Stimulated activated memory B cell treated with anti-CD40 and anti-IgM and Interleukin-4, amounts not matched to agents 10 μg/mL and 1 μg/mL and 100 μg/mL, for 72 hours (primary cell): ENCODE measurements at regions not wholly inside any gene's neighbourhood (a gene's known extent, or its start where the extent isn't known, plus 50 kb on each side); places are given as distances from the start of the nearest gene placed in this dataset.

Source experiments
- ATAC-seq: fragments of 150-1000 bp; cut with Tn5 transposase; 2 replicates; pipeline ENCODE4 v1.10.0; 2021
- H3K27ac Mint-ChIP-seq: one replicate; pipeline ENCODE4 v1.8.0; 2022; ENCODE audit warnings: mild to moderate bottlenecking, mixed read lengths
- H3K27me3 Mint-ChIP-seq: one replicate; pipeline ENCODE4 v1.8.0; 2022; ENCODE audit warnings: mixed read lengths
- H3K36me3 Mint-ChIP-seq: one replicate; pipeline ENCODE4 v1.8.0; 2022; ENCODE audit warnings: mixed read lengths
- H3K4me1 Mint-ChIP-seq: one replicate; pipeline ENCODE4 v1.8.0; 2022; ENCODE audit warnings: mixed read lengths
- H3K4me3 Mint-ChIP-seq: one replicate; pipeline ENCODE4 v1.8.0; 2022; ENCODE audit warnings: mild to moderate bottlenecking, moderate library complexity, mixed read lengths
- H3K9me3 Mint-ChIP-seq: one replicate; pipeline ENCODE4 v1.8.0; 2022; ENCODE audit warnings: mixed read lengths

GRCh38 chr6:168828800-168829199 lies 387.8 kb downstream of the SMOC2 start:
- H3K27me3 Mint-ChIP-seq: no peaks in the 10 kb centered on the region
- no peaks in the 10 kb centered on the region for H3K9me3 Mint-ChIP-seq
- H3K36me3 Mint-ChIP-seq: no peaks in the 10 kb centered on the region
- ATAC-seq: no peak
- no peak overlapping the region for H3K27ac Mint-ChIP-seq
- H3K4me3 Mint-ChIP-seq: no peak overlapping the region
- no peaks in the 10 kb centered on the region for H3K4me1 Mint-ChIP-seq

- Mint-ChIP-seq H3K36me3 (no peaks in the 10 kb centered on the region), H3K4me1 (no peaks in the 10 kb centered on the region), H3K9me3 (no peaks in the 10 kb centered on the region), H3K27ac (no peak overlapping the region), H3K4me3 (no peak overlapping the region), H3K27me3 (no peaks in the 10 kb centered on the region)
- no peak for ATAC-seq
Observed at GRCh38 chr6:168828035-168828434, 387.1 kb downstream of the SMOC2 start.

GRCh38 chr6:168827586-168827871 lies 386.5 kb downstream of the SMOC2 start:
- no peaks in the 10 kb centered on the region for H3K9me3 Mint-ChIP-seq
- H3K27me3 Mint-ChIP-seq: no peaks in the 10 kb centered on the region
- H3K4me1 Mint-ChIP-seq: no peaks in the 10 kb centered on the region
- H3K4me3 Mint-ChIP-seq: no peak overlapping the region
- no peaks in the 10 kb centered on the region for H3K36me3 Mint-ChIP-seq
- ATAC-seq: no peak
- no peak overlapping the region for H3K27ac Mint-ChIP-seq

GRCh38 chr6:168826726-168827585 lies 386.0 kb downstream of the SMOC2 start:
- Mint-ChIP-seq H3K9me3 (no peaks in the 10 kb centered on the region), H3K4me3 (no peak overlapping the region), H3K36me3 (no peaks in the 10 kb centered on the region), H3K4me1 (no peaks in the 10 kb centered on the region), H3K27me3 (no peaks in the 10 kb centered on the region), H3K27ac (no peak overlapping the region)
- no peak for ATAC-seq

GRCh38 chr6:168826078-168826390 lies 385.1 kb downstream of the SMOC2 start:
- H3K9me3 Mint-ChIP-seq: no peaks in the 10 kb centered on the region
- H3K27me3 Mint-ChIP-seq: no peaks in the 10 kb centered on the region
- ATAC-seq: peak; percentile 52
- H3K36me3 Mint-ChIP-seq: no peaks in the 10 kb centered on the region
- H3K4me1 Mint-ChIP-seq: no peaks in the 10 kb centered on the region
- no peak overlapping the region for H3K27ac Mint-ChIP-seq
- no peak overlapping the region for H3K4me3 Mint-ChIP-seq

GRCh38 chr6:168825226-168826077 lies 384.5 kb downstream of the SMOC2 start:
- Mint-ChIP-seq H3K4me1 (no peaks in the 10 kb centered on the region), H3K36me3 (no peaks in the 10 kb centered on the region), H3K27me3 (no peaks in the 10 kb centered on the region), H3K27ac (no peak overlapping the region), H3K4me3 (no peak overlapping the region), H3K9me3 (no peaks in the 10 kb centered on the region)
- peak; percentile 64 for ATAC-seq

GRCh38 chr6:168823397-168824212 lies 382.6 kb downstream of the SMOC2 start:
- H3K9me3 Mint-ChIP-seq: no peaks in the 10 kb centered on the region
- no peak for ATAC-seq
- H3K4me3 Mint-ChIP-seq: no peak overlapping the region
- H3K4me1 Mint-ChIP-seq: no peaks in the 10 kb centered on the region
- H3K27me3 Mint-ChIP-seq: no peaks in the 10 kb centered on the region
- no peaks in the 10 kb centered on the region for H3K36me3 Mint-ChIP-seq
- H3K27ac Mint-ChIP-seq: no peak overlapping the region

- ATAC-seq: no peak
- no peaks in the 10 kb centered on the region for H3K27me3 Mint-ChIP-seq
- no peak overlapping the region for H3K4me3 Mint-ChIP-seq
- no peak overlapping the region for H3K27ac Mint-ChIP-seq
- no peaks in the 10 kb centered on the region for H3K4me1 Mint-ChIP-seq
- no peaks in the 10 kb centered on the region for H3K9me3 Mint-ChIP-seq
- H3K36me3 Mint-ChIP-seq: no peaks in the 10 kb centered on the region
Observed at GRCh38 chr6:168822376-168822775, 381.4 kb downstream of the SMOC2 start.

- Mint-ChIP-seq H3K36me3 (no peaks in the 10 kb centered on the region), H3K9me3 (peaks cover 8% of the 10 kb centered on the region), H3K27ac (no peak overlapping the region), H3K4me1 (no peaks in the 10 kb centered on the region), H3K4me3 (no peak overlapping the region), H3K27me3 (no peaks in the 10 kb centered on the region)
- no peak for ATAC-seq
Observed at GRCh38 chr6:168819546-168819945, 378.6 kb downstream of the SMOC2 start.

GRCh38 chr6:168817558-168818159 lies 376.7 kb downstream of the SMOC2 start:
- Mint-ChIP-seq H3K4me1 (no peaks in the 10 kb centered on the region), H3K9me3 (peaks cover 8% of the 10 kb centered on the region), H3K27me3 (no peaks in the 10 kb centered on the region), H3K4me3 (no peak overlapping the region), H3K36me3 (no peaks in the 10 kb centered on the region), H3K27ac (no peak overlapping the region)
- no peak for ATAC-seq

- Mint-ChIP-seq H3K27ac (no peak overlapping the region), H3K4me3 (no peak overlapping the region), H3K4me1 (no peaks in the 10 kb centered on the region), H3K36me3 (no peaks in the 10 kb centered on the region), H3K27me3 (no peaks in the 10 kb centered on the region), H3K9me3 (peaks cover 8% of the 10 kb centered on the region)
- no peak for ATAC-seq
Observed at GRCh38 chr6:168815229-168815628, 374.2 kb downstream of the SMOC2 start.

- H3K36me3 Mint-ChIP-seq: no peaks in the 10 kb centered on the region
- H3K9me3 Mint-ChIP-seq: peaks cover 6% of the 10 kb centered on the region
- no peak overlapping the region for H3K4me3 Mint-ChIP-seq
- H3K27ac Mint-ChIP-seq: no peak overlapping the region
- no peak for ATAC-seq
- H3K27me3 Mint-ChIP-seq: no peaks in the 10 kb centered on the region
- H3K4me1 Mint-ChIP-seq: no peaks in the 10 kb centered on the region
Observed at GRCh38 chr6:168808232-168808631, 367.2 kb downstream of the SMOC2 start.

GRCh38 chr6:168804331-168804730 lies 363.3 kb downstream of the SMOC2 start:
- Mint-ChIP-seq H3K9me3 (peaks cover 6% of the 10 kb centered on the region), H3K27me3 (no peaks in the 10 kb centered on the region), H3K4me1 (no peaks in the 10 kb centered on the region), H3K4me3 (no peak overlapping the region), H3K27ac (no peak overlapping the region), H3K36me3 (no peaks in the 10 kb centered on the region)
- ATAC-seq: no peak

- no peaks in the 10 kb centered on the region for H3K27me3 Mint-ChIP-seq
- H3K4me1 Mint-ChIP-seq: no peaks in the 10 kb centered on the region
- H3K36me3 Mint-ChIP-seq: no peaks in the 10 kb centered on the region
- no peak for ATAC-seq
- no peak overlapping the region for H3K4me3 Mint-ChIP-seq
- peaks cover 6% of the 10 kb centered on the region for H3K9me3 Mint-ChIP-seq
- H3K27ac Mint-ChIP-seq: no peak overlapping the region
Observed at GRCh38 chr6:168803874-168804273, 362.9 kb downstream of the SMOC2 start.

GRCh38 chr6:168799067-168799466 lies 358.1 kb downstream of the SMOC2 start:
- ATAC-seq: no peak
- Mint-ChIP-seq H3K4me1 (no peaks in the 10 kb centered on the region), H3K36me3 (no peaks in the 10 kb centered on the region)

More at GRCh38 chr6:168799067-168799466, 358.1 kb downstream of the SMOC2 start:
- Mint-ChIP-seq H3K9me3 (peaks cover 9% of the 10 kb centered on the region), H3K4me3 (no peak overlapping the region), H3K27ac (no peak overlapping the region), H3K27me3 (no peaks in the 10 kb centered on the region)
